ENCODE measurements at regions not wholly inside any gene's neighbourhood (a gene's known extent, or its start where the extent isn't known, plus 50 kb on each side); places are given as distances from the start of the nearest gene placed in this dataset.

DNA sequence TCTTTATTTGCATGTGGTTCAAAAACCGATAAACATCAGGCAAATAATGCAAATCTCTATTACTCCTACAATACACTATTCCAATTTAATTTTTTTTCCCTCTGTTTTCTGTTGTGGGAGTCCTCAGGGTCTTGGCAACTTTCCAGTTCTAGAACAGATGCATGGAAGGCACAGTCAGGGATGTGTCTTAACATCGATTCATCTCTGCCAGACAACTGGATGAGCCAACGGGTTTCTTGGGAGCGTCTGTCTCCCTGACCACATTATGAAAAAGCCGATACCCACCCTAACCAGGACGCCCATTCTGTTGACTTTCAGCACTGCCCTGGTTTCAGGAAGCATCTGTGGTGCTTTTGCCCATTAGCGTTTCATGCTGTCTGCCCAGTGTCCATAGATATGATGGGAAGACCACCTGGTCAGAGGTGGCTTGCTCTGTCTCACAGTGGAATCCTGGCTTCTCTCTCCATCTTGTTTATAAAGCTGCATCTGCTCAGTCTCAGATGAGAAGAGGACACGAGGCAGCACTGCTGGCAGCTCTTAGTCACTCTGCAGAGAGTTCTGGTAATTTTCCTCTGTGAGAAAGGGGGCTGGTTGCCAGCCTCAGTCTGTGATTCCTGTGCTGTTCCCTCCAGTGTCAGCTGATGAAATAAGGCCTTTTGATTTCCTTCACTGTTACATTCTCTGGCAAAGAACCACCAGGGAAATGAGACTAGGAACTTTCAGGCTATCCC lies 57.9 kb upstream of the KCNE4 start:
- peak overlapping the region; percentile 63 for H3K27ac ChIP-seq
- H3K9me3 ChIP-seq, result no peaks in the 10 kb centered on the region
- DNase-seq, result peak; percentile 81 to 87
- WGBS, 3 donors, result 19 to 21% (median 20%) methylated on average over 8 of the region's 8 CpGs
- peak; percentile 84 to 98 (median 98) for ATAC-seq
- H3K36me3 ChIP-seq (ENCODE audit: insufficient read depth in 1 of 2, low read depth in 1 of 2), result no peaks in the 10 kb centered on the region
- no peaks in the 10 kb centered on the region for H3K27me3 ChIP-seq (ENCODE audit: insufficient read depth in 3 of 3, low read length in 2 of 3)
- no peaks in the 10 kb centered on the region for H3K4me1 ChIP-seq
- no peak overlapping the region for H3K4me3 ChIP-seq
- intact Hi-C loops (cut with DNase I), result no loop called here
- TF ChIP-seq, protein P1, sequence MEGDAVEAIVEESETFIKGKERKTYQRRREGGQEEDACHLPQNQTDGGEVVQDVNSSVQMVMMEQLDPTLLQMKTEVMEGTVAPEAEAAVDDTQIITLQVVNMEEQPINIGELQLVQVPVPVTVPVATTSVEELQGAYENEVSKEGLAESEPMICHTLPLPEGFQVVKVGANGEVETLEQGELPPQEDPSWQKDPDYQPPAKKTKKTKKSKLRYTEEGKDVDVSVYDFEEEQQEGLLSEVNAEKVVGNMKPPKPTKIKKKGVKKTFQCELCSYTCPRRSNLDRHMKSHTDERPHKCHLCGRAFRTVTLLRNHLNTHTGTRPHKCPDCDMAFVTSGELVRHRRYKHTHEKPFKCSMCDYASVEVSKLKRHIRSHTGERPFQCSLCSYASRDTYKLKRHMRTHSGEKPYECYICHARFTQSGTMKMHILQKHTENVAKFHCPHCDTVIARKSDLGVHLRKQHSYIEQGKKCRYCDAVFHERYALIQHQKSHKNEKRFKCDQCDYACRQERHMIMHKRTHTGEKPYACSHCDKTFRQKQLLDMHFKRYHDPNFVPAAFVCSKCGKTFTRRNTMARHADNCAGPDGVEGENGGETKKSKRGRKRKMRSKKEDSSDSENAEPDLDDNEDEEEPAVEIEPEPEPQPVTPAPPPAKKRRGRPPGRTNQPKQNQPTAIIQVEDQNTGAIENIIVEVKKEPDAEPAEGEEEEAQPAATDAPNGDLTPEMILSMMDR (IDR thresholded peaks at IDR 0.05), result no peak

DNA sequence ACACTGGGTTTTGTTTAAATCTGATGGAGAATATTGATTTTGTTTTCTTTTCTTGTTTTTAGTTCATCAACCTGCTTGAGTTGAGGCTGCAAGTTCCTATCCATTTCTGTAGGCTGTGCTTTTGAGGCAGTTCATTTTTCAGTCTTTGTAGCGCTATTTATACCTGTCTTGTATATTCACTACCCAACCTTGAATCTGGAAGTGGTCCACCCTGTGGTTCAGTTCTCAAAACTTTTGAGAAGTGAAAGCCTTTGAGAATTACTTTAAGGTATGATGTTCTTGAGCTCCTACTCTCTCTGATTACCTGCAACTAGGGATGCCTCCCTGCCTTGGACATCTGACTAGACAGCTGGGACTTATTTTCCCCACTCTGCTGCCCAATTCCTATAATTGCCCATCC lies 53.5 kb upstream of the KCNE4 start:
- Histone ChIP-seq H3K27me3 (ENCODE audit: insufficient read depth in 3 of 3, low read length in 2 of 3) (no peaks in the 10 kb centered on the region), H3K36me3 (ENCODE audit: insufficient read depth in 1 of 2, low read depth in 1 of 2) (no peaks in the 10 kb centered on the region), H3K9me3 (no peaks in the 10 kb centered on the region), H3K4me1 (no peaks in the 10 kb centered on the region), H3K4me3 (no peak overlapping the region), H3K27ac (no peak overlapping the region)
- ATAC-seq, result no peak
- intact Hi-C loops (cut with DNase I), result no loop called here
- TF ChIP-seq, protein P1 (IDR thresholded peaks at IDR 0.05), result no peak
- 95 to 98% (median 97%) methylated on average over 1 of the region's 1 CpG for WGBS, 3 donors
- DNase-seq, result no peak

DNA sequence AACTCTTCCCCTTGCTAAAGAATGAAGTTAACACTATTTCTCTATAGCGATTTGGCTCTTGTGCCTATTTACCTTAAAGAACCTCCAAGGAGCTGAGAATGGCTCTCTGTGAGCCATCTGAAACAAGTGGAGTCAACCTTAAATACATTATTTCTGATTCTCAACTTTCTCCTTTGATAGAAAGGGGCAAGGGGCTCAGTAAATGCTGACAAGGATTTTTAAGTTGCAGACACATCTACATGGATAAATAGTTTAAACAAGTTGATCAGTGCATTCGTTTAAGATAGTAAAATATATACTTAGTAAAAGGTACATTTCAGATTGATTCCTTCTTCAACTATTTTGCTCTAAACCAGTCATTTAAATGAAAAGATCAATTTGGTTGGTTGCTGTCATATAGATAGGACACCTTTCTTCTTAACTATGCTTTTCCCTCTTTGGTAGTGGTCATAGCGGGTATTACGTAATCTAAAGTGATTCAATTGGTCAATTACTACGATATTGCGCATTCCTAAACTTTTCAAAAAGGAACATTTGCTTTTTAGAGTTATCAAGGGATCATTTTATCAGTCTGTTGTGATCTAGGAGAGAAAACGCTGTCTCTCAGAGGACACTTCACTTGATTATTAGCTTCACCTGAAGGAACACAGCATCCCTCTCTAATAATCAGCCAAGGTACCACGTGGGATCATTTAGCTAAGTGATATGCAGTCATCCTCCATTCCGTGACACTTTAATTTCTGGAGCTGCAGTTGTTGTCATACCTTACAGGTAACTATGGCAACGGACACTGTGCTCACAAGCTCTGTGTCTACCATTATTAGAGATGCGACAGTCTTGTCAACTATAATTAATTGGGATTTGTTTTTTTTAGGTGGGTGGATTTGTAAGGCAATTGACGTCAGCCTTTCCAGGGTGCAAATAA lies 50.9 kb upstream of the KCNE4 start:
- WGBS, 3 donors, result 76 to 81% (median 80%) methylated on average over 12 of the region's 12 CpGs
- intact Hi-C loops (cut with DNase I), result no loop called here
- TF ChIP-seq, protein P1 (IDR thresholded peaks at IDR 0.05), result no peak
- Histone ChIP-seq H3K36me3 (ENCODE audit: insufficient read depth in 1 of 2, low read depth in 1 of 2) (no peaks in the 10 kb centered on the region), H3K9me3 (no peaks in the 10 kb centered on the region), H3K27me3 (ENCODE audit: insufficient read depth in 3 of 3, low read length in 2 of 3) (no peaks in the 10 kb centered on the region), H3K4me1 (no peaks in the 10 kb centered on the region), H3K4me3 (no peak overlapping the region), H3K27ac (no peak overlapping the region)
- ATAC-seq (no peak), DNase-seq (no peak)

DNA sequence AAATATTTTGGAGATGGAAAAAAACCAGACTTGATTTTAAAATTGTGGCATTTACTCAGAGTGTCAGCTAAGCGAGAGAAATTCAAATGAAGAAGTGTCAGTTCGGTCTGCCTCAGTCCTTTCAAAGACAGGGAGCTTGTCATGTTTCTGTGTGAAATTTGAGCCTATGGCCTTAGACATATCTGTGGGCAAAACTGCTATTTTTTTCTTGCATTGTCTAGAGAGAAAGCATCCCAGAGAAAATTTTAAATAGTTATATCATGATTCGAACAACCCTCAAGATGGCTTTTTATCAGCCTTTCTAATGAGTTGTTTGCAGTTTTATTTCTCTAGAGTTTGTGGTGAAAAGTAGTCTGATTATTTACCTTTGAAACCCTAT lies 50.2 kb upstream of the KCNE4 start:
- intact Hi-C loops (cut with DNase I), result no loop called here
- no peak for ATAC-seq
- TF ChIP-seq, protein P1 (IDR thresholded peaks at IDR 0.05), result no peak

More for the DNA sequence above, 50.2 kb upstream of the KCNE4 start:
- 72 to 74% (median 74%) methylated on average over 3 of the region's 3 CpGs for WGBS, 3 donors
- H3K27me3 ChIP-seq (ENCODE audit: insufficient read depth in 3 of 3, low read length in 2 of 3), result no peaks in the 10 kb centered on the region
- H3K27ac ChIP-seq, result no peak overlapping the region
- no peaks in the 10 kb centered on the region for H3K9me3 ChIP-seq
- no peak for DNase-seq
- no peaks in the 10 kb centered on the region for H3K36me3 ChIP-seq (ENCODE audit: insufficient read depth in 1 of 2, low read depth in 1 of 2)
- H3K4me1 ChIP-seq, result no peaks in the 10 kb centered on the region
- H3K4me3 ChIP-seq, result no peak overlapping the region

All from psoas muscle (tissue), 7 donors.